Retinal pigment epithelial cell (primary cell): ENCODE measurements at regions not wholly inside any gene's neighbourhood (a gene's known extent, or its start where the extent isn't known, plus 50 kb on each side); places are given as distances from the start of the nearest gene placed in this dataset.

Source experiments
- DNase-seq: peaks from one replicate; pipeline ENCODE4 v3.0.0-alpha.2; 2010; ENCODE audit warnings: low read depth
- H3K4me3 ChIP-seq: 2 replicates; pipeline ENCODE4 v1.5.1; 2011; ENCODE audit warnings: mild to moderate bottlenecking, low read length, control low read depth, moderate library complexity
- TF ChIP-seq, protein P1 (sequence below): conservative IDR thresholded peaks from 2 replicates; pipeline ENCODE4 v1.5.1; 2011; ENCODE audit warnings: low read depth, low read length, control low read depth, inconsistent platforms

DNA sequence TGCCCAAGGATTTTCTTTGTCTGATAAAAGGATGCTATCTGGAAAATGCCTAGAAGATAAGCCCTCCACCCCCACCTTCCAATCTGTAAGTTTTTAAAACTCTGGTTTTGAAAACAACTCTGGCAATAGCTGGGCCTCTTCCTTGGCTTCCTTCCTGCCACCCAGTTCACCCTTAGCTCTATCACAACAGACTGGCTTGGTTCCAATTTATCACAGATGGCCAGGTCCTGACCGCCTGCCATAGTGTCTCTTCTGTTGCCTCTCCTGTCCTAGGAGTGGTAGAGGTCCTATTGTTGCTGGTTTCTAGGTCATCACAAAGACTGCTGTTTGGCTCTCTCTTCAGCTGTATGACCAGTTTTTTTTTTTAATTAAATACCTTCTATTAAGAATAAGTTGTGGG, 1727.9 kb upstream of the SLC39A10 start:
- no peak overlapping the region for H3K4me3 ChIP-seq
- no peak for DNase-seq
- TF ChIP-seq, protein P1, sequence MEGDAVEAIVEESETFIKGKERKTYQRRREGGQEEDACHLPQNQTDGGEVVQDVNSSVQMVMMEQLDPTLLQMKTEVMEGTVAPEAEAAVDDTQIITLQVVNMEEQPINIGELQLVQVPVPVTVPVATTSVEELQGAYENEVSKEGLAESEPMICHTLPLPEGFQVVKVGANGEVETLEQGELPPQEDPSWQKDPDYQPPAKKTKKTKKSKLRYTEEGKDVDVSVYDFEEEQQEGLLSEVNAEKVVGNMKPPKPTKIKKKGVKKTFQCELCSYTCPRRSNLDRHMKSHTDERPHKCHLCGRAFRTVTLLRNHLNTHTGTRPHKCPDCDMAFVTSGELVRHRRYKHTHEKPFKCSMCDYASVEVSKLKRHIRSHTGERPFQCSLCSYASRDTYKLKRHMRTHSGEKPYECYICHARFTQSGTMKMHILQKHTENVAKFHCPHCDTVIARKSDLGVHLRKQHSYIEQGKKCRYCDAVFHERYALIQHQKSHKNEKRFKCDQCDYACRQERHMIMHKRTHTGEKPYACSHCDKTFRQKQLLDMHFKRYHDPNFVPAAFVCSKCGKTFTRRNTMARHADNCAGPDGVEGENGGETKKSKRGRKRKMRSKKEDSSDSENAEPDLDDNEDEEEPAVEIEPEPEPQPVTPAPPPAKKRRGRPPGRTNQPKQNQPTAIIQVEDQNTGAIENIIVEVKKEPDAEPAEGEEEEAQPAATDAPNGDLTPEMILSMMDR = no peak

DNA sequence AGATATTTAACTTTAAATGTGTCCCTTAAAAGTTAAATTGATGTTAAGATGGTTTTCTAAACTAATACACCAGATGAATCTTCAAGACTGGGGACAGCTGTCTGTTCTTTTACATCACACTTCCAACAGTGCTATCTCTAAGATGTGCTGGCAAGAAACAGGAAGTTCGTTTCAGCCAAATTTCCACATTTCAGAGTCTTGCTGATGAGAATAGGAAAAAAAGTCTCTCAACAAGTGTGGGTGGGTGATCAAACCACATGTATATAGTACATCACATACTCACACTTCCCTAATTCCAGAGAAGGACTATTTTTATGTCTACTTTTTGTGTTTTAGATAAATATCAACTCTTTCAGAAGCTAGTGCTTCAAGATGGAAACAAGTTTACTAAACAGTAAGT, 1712.8 kb upstream of the TMEFF2 start:
- DNase-seq = no peak
- TF ChIP-seq, protein P1 = no peak
- no peak overlapping the region for H3K4me3 ChIP-seq

DNA sequence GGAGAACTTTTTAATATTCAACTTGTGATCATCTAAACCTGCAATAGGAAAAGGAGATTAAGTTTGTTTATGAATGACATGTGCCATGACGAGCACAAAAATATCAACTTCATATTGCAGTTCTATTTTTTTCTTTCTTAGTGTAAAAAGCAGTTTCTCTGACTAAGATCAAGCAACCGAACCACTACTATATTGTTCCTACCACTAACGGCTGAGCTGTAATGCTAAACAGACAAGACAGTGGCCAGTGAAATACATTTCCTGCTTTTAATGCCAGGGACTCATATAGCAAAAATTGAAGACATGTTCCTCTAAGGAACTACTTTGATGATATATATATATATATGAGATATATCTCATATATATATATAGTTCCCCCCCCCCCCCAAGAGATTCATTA, 1705.6 kb upstream of the TMEFF2 start:
- TF ChIP-seq, protein P1 = no peak
- H3K4me3 ChIP-seq = no peak overlapping the region
- DNase-seq = no peak

DNA sequence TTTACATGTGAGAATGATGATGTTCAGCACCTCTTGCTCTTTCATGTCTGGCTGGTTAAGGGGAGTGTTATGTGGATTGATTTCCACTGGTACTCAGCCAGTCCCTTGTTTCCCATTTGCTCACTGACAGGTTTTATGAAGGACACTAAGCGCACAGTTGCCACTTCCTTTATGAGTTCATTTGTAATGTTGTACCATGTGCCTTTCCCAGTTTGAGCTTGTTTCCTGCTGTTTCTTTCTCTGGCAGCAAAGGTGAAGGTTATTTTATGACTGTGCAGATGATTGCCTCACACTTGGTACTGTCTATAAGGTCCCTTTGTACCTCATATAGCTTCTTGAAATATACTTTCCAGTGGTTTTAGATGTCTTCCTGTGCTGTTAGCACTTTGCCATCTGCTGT, 1700.5 kb upstream of the TMEFF2 start:
- no peak overlapping the region for H3K4me3 ChIP-seq
- DNase-seq = no peak
- TF ChIP-seq, protein P1 = no peak

DNA sequence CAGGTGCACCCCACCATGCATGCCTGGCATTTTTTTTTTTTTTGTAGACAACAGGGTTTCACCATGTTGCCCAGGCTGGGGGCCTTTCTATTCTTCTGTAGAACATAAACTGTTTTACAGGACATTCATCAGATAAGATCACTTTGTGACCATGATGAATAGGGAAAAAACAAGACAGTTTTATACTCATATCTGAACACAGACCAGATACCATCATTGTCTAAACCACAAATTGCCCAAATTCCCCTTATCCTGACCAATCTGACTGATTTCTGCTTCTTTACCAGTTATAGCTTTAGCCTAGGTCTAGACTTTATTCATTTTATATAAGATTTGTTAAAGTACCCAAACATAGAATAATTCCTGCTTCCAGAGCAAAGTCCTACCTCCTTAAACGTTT, 1699.3 kb upstream of the TMEFF2 start:
- TF ChIP-seq, protein P1 = no peak
- DNase-seq = no peak
- no peak overlapping the region for H3K4me3 ChIP-seq

DNA sequence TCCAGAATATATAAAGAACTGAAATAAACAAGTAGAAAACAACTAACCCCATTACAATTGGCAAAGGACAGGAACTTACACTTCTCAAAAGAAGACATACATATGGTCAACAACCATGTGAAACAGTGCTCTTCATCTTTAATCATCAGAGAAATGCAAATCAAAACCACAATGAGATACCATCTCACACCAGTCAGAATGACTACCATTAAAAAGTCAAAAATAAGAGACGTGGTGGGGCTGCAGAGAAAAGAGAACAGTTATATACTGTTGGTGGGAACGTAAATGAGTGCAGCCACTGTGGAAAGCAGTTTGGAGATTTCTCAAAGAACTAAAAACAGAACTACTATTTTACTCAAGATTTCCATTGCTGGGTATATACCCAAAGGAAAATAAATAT, 1696.3 kb upstream of the TMEFF2 start:
- TF ChIP-seq, protein P1 = no peak
- H3K4me3 ChIP-seq = no peak overlapping the region
- no peak for DNase-seq

DNA sequence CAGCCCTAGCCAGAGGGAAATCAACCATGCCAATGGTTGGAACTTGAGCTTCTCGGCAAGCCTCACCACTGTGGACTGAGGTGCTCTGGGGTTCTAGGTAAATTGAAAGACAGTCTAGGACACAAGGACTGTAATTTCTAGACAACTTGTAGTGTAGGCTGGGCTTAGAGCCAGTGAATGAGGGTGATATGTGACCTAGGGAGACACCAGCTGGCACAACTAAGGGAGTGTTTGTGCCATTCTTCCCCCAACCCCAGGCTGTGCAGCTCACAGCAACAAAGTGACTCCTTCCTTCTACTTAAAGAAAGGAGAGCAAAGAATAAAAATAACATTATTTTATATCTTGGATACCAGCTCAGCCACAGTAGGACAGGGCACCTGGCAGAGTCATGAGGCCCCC, 1690.7 kb upstream of the TMEFF2 start:
- no peak for DNase-seq
- no peak overlapping the region for H3K4me3 ChIP-seq
- TF ChIP-seq, protein P1 = no peak
